Loucy (cell line): ENCODE measurements at regions not wholly inside any gene's neighbourhood (a gene's known extent, or its start where the extent isn't known, plus 50 kb on each side); places are given as distances from the start of the nearest gene placed in this dataset.

Experiments used
- H2AFZ ChIP-seq: fragments of 200-600 bp; sonication (generic); 2 replicates; pipeline ENCODE4 v1.6.0; 2016; ENCODE audit warnings: antibody characterized with exemption, mild to moderate bottlenecking, low read length, moderate library complexity
- H3F3A ChIP-seq: fragments of 200-600 bp; 2 replicates; pipeline ENCODE4 v1.6.0; 2016; ENCODE audit warnings: antibody characterized with exemption, low read depth, mild to moderate bottlenecking
- H3K27me3 ChIP-seq: fragments of 200-600 bp; sonication (generic); 2 replicates; pipeline ENCODE4 v1.6.1; 2014; ENCODE audit warnings: low read length, mild to moderate bottlenecking; ENCODE audit not compliant: insufficient read depth, poor library complexity, severe bottlenecking
- H3K36me3 ChIP-seq: fragments of 200-600 bp; sonication (generic); 2 replicates; pipeline ENCODE4 v1.6.1; 2016; ENCODE audit warnings: low read length; ENCODE audit not compliant: insufficient read depth
- H3K4me1 ChIP-seq: fragments of 200-600 bp; sonication (generic); 2 replicates; pipeline ENCODE4 v1.5.1; 2014; ENCODE audit warnings: low read length, mild to moderate bottlenecking; ENCODE audit not compliant: insufficient read depth, poor library complexity, severe bottlenecking
- H3K4me2 ChIP-seq: fragments of 200-600 bp; sonication (generic); 2 replicates; pipeline ENCODE4 v1.6.0; 2014; ENCODE audit warnings: antibody characterized with exemption, low read length, low read depth, mild to moderate bottlenecking; ENCODE audit not compliant: poor library complexity, severe bottlenecking
- H3K4me3 ChIP-seq: fragments of 200-600 bp; sonication (generic); 2 replicates; pipeline ENCODE4 v1.5.1; 2014; ENCODE audit warnings: low read length, mild to moderate bottlenecking, mixed read lengths; ENCODE audit not compliant: poor library complexity, severe bottlenecking
- H3K79me2 ChIP-seq: fragments of 200-600 bp; sonication (generic); 2 replicates; pipeline ENCODE4 v1.6.1; 2014; ENCODE audit warnings: low read length; ENCODE audit not compliant: insufficient read depth
- H3K9ac ChIP-seq: fragments of 200-600 bp; sonication (generic); 2 replicates; pipeline ENCODE4 v1.6.0; 2014; ENCODE audit warnings: mild to moderate bottlenecking, low read depth, low read length, moderate library complexity; ENCODE audit not compliant: poor library complexity, severe bottlenecking
- H3K9me2 ChIP-seq: fragments of 200-600 bp; sonication (generic); replicated peaks from 2 replicates; pipeline ENCODE4 v1.6.1; 2016; ENCODE audit warnings: low read depth, low read length, mixed read lengths
- H3K9me3 ChIP-seq: fragments of 200-600 bp; sonication (generic); 2 replicates; pipeline ENCODE4 v1.6.1; 2014; ENCODE audit warnings: mild to moderate bottlenecking, antibody characterized with exemption, low read length, low read depth; ENCODE audit not compliant: insufficient read depth
- H4K20me1 ChIP-seq: fragments of 200-600 bp; sonication (generic); 2 replicates; pipeline ENCODE4 v1.6.0; 2014; ENCODE audit warnings: antibody characterized with exemption, low read length, mild to moderate bottlenecking; ENCODE audit not compliant: insufficient read depth, poor library complexity, severe bottlenecking
- EZH2phosphoT487 ChIP-seq: fragments of 200-600 bp; IDR thresholded peaks from 2 replicates; pipeline ENCODE4 v1.6.1; 2018; ENCODE audit warnings: antibody characterized with exemption, mild to moderate bottlenecking, moderate library complexity, borderline replicate concordance
- TF ChIP-seq, protein P1 (sequence below): fragments of 200-600 bp; sonication (generic); conservative IDR thresholded peaks from 2 replicates; pipeline ENCODE4 v1.5.1; 2014; ENCODE audit warnings: mild to moderate bottlenecking, antibody characterized with exemption, low read length

DNA sequence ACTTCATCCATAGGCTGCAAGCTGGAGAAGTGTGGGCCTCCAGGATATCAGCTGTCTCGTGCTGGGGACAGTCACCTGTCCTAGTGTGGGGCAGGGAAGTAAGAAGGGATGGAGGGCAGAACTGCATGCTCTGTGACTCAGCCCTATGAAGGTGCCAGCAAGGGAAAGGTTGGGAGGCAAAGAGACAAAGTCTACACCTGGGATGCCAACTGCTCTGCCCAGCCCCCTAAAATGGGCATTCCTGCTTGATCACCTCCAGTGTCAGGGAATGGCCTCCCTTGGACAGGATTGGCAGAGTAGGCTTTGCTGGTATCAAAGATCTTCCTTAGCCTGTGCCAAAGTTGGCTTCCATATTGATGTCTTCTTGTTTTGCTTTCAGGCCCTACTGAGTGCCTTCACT, 335.0 kb downstream of the BCL11B start:
- H3K9ac ChIP-seq: no peak overlapping the region
- H2AFZ ChIP-seq: no peak overlapping the region
- no peak overlapping the region for H3K4me2 ChIP-seq
- H3K36me3 ChIP-seq: no peaks in the 10 kb centered on the region
- no peak for TF ChIP-seq EZH2phosphoT487
- TF ChIP-seq, protein P1, sequence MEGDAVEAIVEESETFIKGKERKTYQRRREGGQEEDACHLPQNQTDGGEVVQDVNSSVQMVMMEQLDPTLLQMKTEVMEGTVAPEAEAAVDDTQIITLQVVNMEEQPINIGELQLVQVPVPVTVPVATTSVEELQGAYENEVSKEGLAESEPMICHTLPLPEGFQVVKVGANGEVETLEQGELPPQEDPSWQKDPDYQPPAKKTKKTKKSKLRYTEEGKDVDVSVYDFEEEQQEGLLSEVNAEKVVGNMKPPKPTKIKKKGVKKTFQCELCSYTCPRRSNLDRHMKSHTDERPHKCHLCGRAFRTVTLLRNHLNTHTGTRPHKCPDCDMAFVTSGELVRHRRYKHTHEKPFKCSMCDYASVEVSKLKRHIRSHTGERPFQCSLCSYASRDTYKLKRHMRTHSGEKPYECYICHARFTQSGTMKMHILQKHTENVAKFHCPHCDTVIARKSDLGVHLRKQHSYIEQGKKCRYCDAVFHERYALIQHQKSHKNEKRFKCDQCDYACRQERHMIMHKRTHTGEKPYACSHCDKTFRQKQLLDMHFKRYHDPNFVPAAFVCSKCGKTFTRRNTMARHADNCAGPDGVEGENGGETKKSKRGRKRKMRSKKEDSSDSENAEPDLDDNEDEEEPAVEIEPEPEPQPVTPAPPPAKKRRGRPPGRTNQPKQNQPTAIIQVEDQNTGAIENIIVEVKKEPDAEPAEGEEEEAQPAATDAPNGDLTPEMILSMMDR: no peak
- no peaks in the 10 kb centered on the region for H3F3A ChIP-seq
- no peaks in the 10 kb centered on the region for H3K27me3 ChIP-seq
- no peaks in the 10 kb centered on the region for H3K9me3 ChIP-seq
- peaks cover 19% of the 10 kb centered on the region for H3K4me1 ChIP-seq
- no peaks in the 10 kb centered on the region for H3K79me2 ChIP-seq
- no peak overlapping the region for H3K4me3 ChIP-seq
- no peaks in the 10 kb centered on the region for H3K9me2 ChIP-seq
- H4K20me1 ChIP-seq: no peaks in the 10 kb centered on the region

DNA sequence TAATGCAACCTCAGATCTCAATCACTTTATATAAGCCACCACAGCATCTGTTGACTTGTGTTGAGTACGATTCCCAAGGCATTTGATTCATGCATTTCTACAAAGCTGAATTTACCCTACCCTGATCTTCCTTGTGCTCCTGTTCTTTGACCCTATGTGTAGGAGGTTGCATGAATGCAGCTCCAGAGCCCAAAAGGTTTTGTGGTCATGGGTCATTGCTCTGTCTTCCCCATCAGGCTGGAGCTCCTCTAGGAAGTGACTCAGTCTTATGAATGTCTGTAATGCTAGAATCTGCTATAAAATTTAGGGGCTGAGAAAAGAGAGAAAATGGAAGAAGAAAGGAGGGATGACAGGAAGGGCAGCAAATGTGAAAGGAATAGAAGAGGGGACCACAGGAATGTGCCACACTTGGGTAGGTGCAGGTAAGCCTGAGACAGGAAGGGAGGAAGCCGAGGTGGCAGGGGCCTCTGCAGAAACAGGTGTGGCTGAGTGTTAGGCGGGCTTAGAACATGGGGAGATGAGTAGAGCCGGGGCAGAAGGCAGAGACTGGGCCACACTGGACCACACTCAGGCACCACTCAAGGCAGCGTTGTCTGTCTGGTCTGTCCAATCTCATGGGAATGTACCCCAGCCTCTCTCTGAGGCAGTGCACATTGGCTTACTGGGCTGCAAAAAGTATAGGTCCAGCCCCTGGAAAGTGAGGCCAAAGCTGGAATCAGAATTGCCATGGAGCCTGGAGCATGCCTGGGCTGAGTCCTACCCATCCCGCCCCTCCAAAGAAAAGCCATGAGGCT, 334.1 kb downstream of the BCL11B start:
- Histone ChIP-seq H3K9me2 (no peaks in the 10 kb centered on the region), H3K9ac (no peak overlapping the region), H3K4me1 (peaks cover 10% of the 10 kb centered on the region), H3F3A (no peaks in the 10 kb centered on the region), H3K4me2 (no peak overlapping the region), H3K36me3 (no peaks in the 10 kb centered on the region), H3K27me3 (no peaks in the 10 kb centered on the region), H3K4me3 (no peak overlapping the region), H3K9me3 (no peaks in the 10 kb centered on the region), H3K79me2 (no peaks in the 10 kb centered on the region), H2AFZ (no peak overlapping the region), H4K20me1 (no peaks in the 10 kb centered on the region)
- TF ChIP-seq, protein P1: no peak
- no peak for TF ChIP-seq EZH2phosphoT487

DNA sequence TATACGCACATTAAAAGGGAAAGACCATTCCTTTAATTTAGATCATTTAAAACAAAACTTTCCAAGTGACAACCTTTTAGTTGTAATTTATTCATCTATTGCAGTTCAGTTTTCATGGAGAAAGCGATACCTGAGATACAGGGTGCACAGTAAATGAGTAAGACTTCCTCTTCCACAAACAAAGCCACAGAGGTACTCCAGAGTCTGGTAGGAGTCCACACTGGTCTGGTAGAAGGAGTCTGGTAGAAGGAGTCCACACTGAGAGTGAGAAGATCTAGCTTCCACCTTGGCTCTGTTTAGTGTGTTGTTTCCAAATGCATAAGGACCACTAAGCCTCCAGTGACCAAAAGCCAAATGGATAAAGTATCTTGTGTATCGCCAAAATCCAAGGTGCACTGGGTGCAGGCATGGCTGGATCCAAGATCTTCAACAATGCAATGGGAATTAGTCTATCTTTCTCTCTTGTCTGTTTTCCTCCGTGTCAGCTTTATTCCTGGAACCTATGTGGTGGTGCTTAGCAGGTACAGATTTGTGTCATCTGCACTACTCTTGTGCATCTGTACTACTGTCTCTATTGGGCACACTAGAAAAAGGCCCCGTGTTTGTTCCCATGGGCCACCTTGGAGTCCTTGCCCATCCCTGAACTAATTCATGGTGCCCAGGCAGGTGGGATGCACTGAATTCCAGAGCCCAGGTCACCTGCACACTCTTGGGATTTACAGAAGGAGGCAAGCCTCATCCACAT, 331.1 kb downstream of the BCL11B start:
- Histone ChIP-seq H4K20me1 (no peaks in the 10 kb centered on the region), H3K79me2 (no peaks in the 10 kb centered on the region), H3K4me3 (no peak overlapping the region), H3K9me2 (no peaks in the 10 kb centered on the region), H2AFZ (no peak overlapping the region), H3K27me3 (no peaks in the 10 kb centered on the region), H3K4me2 (no peak overlapping the region), H3K36me3 (no peaks in the 10 kb centered on the region), H3K4me1 (peaks cover 7% of the 10 kb centered on the region), H3F3A (no peaks in the 10 kb centered on the region), H3K9me3 (no peaks in the 10 kb centered on the region), H3K9ac (no peak overlapping the region)
- TF ChIP-seq, protein P1: no peak
- no peak for TF ChIP-seq EZH2phosphoT487
